A549 (cell line): ENCODE measurements at regions not wholly inside any gene's neighbourhood (a gene's known extent, or its start where the extent isn't known, plus 50 kb on each side); places are given as distances from the start of the nearest gene placed in this dataset.
"Not testable (repeated sequence)": the region's sequence is repeated elsewhere in the genome, so short reads cannot be mapped to it uniquely, and the experiment has no call there.

Experiments
- ATAC-seq, 2 experiments: fragments of 200-7000 bp in 1 of 2; fragments of >200 bp in 1 of 2; cut with Nextera tagmentation in 1 of 2; cut with Tn5 transposase in 1 of 2; 3 replicates each; pipeline versions ENCODE4 v1.8.0 to v1.9.1; 2018 to 2020; ENCODE audit warnings: mild to moderate bottlenecking in 1 of 2, moderate library complexity in 1 of 2
- CTCF ChIA-PET: fragments of 300-600 bp; sonication (Branson Sonifier 250); formaldehyde crosslinking; extraction: SDS; loops from one replicate; lab custom pipeline; 2021; ENCODE audit warnings: antibody characterized with exemption, inconsistent platforms; lab: Yijun Ruan, JAX
- POLR2A ChIA-PET: fragments of 350-600 bp; formaldehyde crosslinking; extraction: SDS; loops from one replicate; lab custom pipeline; 2021; ENCODE audit warnings: antibody characterized with exemption, inconsistent platforms; lab: Yijun Ruan, JAX
- DNase-seq, 2 experiments: peaks; one replicate each; pipeline versions ENCODE4 v3.0.0 to v3.0.0-alpha.2; 2011 to 2016; ENCODE audit warnings: low read depth in 1 of 2, low spot score in 1 of 2
- FAIRE-seq: peaks from 2 replicates; lab custom pipeline; 2011; peaks lifted over from hg19 to GRCh38; lab: Jason Lieb, UNC
- H3K27ac ChIP-seq, 2 experiments: fragments of >200 bp; sonication (Bioruptor Twin); formaldehyde crosslinking; 3 replicates each; pipeline ENCODE4 v1.5.1; 2016 to 2017
- H3K4me1 ChIP-seq: fragments of >200 bp; sonication (Bioruptor Twin); formaldehyde crosslinking; 3 replicates; pipeline ENCODE4 v1.6.1; 2016
- H3K4me2 ChIP-seq: fragments of >200 bp; sonication (Bioruptor Twin); formaldehyde crosslinking; 3 replicates; pipeline ENCODE4 v1.6.1; 2016
- H3K4me3 ChIP-seq: fragments of >200 bp; sonication (Bioruptor Twin); formaldehyde crosslinking; 3 replicates; pipeline ENCODE4 v1.5.1; 2016
- H3K9me3 ChIP-seq: fragments of >200 bp; sonication (Bioruptor Twin); formaldehyde crosslinking; 3 replicates; pipeline ENCODE4 v1.6.1; 2016
- CBX2 ChIP-seq: fragments of 200-600 bp; sonication (generic); IDR thresholded peaks from 2 replicates; pipeline ENCODE4 v1.6.1; 2016; ENCODE audit warnings: low read depth, mild to moderate bottlenecking, borderline replicate concordance
- CHD4 ChIP-seq: fragments of 200-600 bp; sonication (generic); IDR thresholded peaks from 2 replicates; pipeline ENCODE4 v1.6.1; 2016; ENCODE audit warnings: antibody characterized with exemption, mild to moderate bottlenecking, borderline replicate concordance
- EHF ChIP-seq: fragments of 250-450 bp; sonication (Bioruptor Pico); IDR thresholded peaks from 2 replicates; pipeline ENCODE4 v1.5.0; 2020; ENCODE audit warnings: mild to moderate bottlenecking
- EHMT2 ChIP-seq: fragments of 200-600 bp; sonication (generic); IDR thresholded peaks from 2 replicates; pipeline ENCODE4 v1.6.1; 2016; ENCODE audit warnings: antibody characterized with exemption, low read depth, mild to moderate bottlenecking, moderate library complexity
- ESRRA ChIP-seq: fragments of 150-350 bp; IDR thresholded peaks from 2 replicates; pipeline ENCODE4 v1.6.1; 2014; ENCODE audit warnings: mild to moderate bottlenecking, low read length, borderline replicate concordance
- HES2 ChIP-seq: fragments of >200 bp; sonication (Bioruptor Twin); formaldehyde crosslinking; IDR thresholded peaks from 2 replicates; pipeline ENCODE4 v1.6.1; 2016
- HEYL ChIP-seq: fragments of 250-450 bp; sonication (Bioruptor Pico); IDR thresholded peaks from 2 replicates; pipeline ENCODE4 v1.8.0; 2021; ENCODE audit warnings: mild to moderate bottlenecking, moderate library complexity
- HOXB13 ChIP-seq: fragments of 250-450 bp; sonication (Bioruptor Pico); IDR thresholded peaks from 2 replicates; pipeline ENCODE4 v1.5.0; 2020; ENCODE audit warnings: low read depth, mild to moderate bottlenecking, moderate library complexity
- JUN ChIP-seq, 2 experiments: fragments of >200 bp; sonication (Bioruptor Twin); formaldehyde crosslinking; IDR thresholded peaks; 2 replicates in 1 of 2; 3 replicates in 1 of 2; pipeline ENCODE4 v1.6.1; 2016 to 2017
- JUNB ChIP-seq: fragments of >200 bp; sonication (Bioruptor Twin); formaldehyde crosslinking; IDR thresholded peaks from 2 replicates; pipeline ENCODE4 v1.6.1; 2016
- MYC ChIP-seq: IDR thresholded peaks from 2 replicates; pipeline ENCODE4 v1.6.1; 2012; ENCODE audit warnings: mild to moderate bottlenecking, inconsistent platforms, low read length, improper control_type of control experiment, borderline replicate concordance
- PHF8 ChIP-seq: fragments of 200-600 bp; sonication (generic); IDR thresholded peaks from 2 replicates; pipeline ENCODE4 v1.6.1; 2016; ENCODE audit warnings: low read depth, mild to moderate bottlenecking, antibody characterized with exemption, moderate library complexity, borderline replicate concordance
- POLR2A ChIP-seq: IDR thresholded peaks from 2 replicates; pipeline ENCODE4 v1.6.1; 2012; ENCODE audit warnings: mild to moderate bottlenecking, low read length
- RAD21 ChIP-seq, 2 experiments: fragments of >200 bp in 1 of 2; sonication (Bioruptor Twin) in 1 of 2; formaldehyde crosslinking in 1 of 2; IDR thresholded peaks in 1 of 2; conservative IDR thresholded peaks in 1 of 2; 2 replicates in 1 of 2; 3 replicates in 1 of 2; pipeline ENCODE4 v1.6.1; 2012 to 2018; ENCODE audit warnings: inconsistent platforms in 1 of 2
- SMC3 ChIP-seq: fragments of >200 bp; sonication (Bioruptor Twin); formaldehyde crosslinking; IDR thresholded peaks from 3 replicates; pipeline ENCODE4 v1.6.1; 2018; ENCODE audit warnings: inconsistent platforms
- ZFP36 ChIP-seq: fragments of 450-650 bp; IDR thresholded peaks from 2 replicates; pipeline ENCODE4 v1.6.1; 2014; ENCODE audit warnings: borderline replicate concordance; ENCODE audit not compliant: partially characterized antibody
- ZSCAN20 ChIP-seq: fragments of 250-450 bp; sonication (Bioruptor Pico); IDR thresholded peaks from 2 replicates; pipeline ENCODE4 v1.8.0; 2022; ENCODE audit warnings: mild to moderate bottlenecking, moderate library complexity
- WGBS: methylation state at CpG from one replicate; pipeline ENCODE4 v1.1.6; 2017; ENCODE audit errors: missing lambda C conversion rate; 5-methylcytosine and 5-hydroxymethylcytosine counted together
- TF ChIP-seq, protein P1 (sequence below): fragments of >200 bp; sonication (Bioruptor Twin); formaldehyde crosslinking; IDR thresholded peaks from 3 replicates; pipeline ENCODE4 v1.6.1; 2016

- TF ChIP-seq CBX2 (no peak), EHF (no peak)
- TF ChIP-seq, protein P1, sequence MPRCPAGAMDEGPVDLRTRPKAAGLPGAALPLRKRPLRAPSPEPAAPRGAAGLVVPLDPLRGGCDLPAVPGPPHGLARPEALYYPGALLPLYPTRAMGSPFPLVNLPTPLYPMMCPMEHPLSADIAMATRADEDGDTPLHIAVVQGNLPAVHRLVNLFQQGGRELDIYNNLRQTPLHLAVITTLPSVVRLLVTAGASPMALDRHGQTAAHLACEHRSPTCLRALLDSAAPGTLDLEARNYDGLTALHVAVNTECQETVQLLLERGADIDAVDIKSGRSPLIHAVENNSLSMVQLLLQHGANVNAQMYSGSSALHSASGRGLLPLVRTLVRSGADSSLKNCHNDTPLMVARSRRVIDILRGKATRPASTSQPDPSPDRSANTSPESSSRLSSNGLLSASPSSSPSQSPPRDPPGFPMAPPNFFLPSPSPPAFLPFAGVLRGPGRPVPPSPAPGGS = no peak
Observed at GRCh38 chr7:65798111-65799075, 74.5 kb upstream of the VKORC1L1 start (continued).

DNA sequence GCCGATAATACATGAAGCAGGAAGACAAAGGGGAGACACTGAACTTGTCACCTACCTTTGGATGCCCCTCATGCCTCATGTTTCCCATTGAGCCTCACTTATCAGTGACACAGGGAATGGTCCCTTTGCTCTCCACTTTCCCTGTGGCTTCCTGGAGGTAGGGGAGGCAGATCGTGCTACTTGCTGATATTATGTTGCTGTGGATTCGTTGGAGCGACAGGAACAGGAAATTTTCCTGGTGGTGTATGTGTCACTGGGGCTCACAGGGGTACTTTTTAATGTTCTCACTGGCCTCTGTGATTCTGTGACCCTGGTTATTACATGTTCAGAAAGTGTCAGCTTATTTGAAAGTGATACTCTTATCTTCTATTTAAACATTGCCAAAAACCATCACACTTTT is 72.7 kb upstream of the VKORC1L1 start:
- H3K4me1 ChIP-seq, ATAC-seq, FAIRE-seq, H3K27ac ChIP-seq, DNase-seq, CTCF ChIA-PET, H3K4me3 ChIP-seq, POLR2A ChIA-PET, H3K9me3 ChIP-seq, H3K4me2 ChIP-seq: not testable (repeated sequence)
- WGBS = 88% methylated on average over 4 of the region's 4 CpGs

DNA sequence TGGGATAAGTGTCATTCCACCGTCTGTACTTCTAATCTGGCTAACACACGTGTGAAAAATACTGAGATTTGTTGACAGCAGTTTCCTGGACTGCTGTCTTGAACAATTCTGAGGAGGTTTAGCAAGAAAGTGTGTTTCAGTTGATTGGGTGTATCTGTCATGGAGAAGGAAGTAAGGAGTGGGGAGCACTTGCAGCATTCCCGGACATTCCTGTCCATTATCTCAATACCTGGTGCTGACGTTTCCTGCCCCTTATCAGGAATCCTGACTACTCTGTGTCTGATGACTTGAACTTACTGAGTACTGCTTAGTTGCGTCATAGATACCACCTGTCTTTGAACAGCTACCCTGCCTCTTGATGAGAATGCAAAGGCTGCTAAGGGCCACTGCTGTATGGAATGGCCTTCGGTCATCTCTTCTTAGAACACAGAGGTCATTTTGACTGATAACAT is 72.0 kb upstream of the VKORC1L1 start:
- WGBS = 81% methylated on average over 6 of the region's 6 CpGs
- POLR2A ChIA-PET = no interaction called here
- CTCF ChIA-PET = no interaction called here
- no peak overlapping the region for H3K4me2 ChIP-seq
- H3K27ac ChIP-seq = no peak overlapping the region
- ATAC-seq (no peak), DNase-seq (no peak), FAIRE-seq (no peak)
- TF ChIP-seq CHD4 (no peak), RAD21 (conservative IDR thresholded peaks at IDR 0.05 in 1 of 2, IDR thresholded peaks at IDR 0.05 in 1 of 2) (no peak), EHMT2 (no peak), HES2 (no peak), JUNB (no peak), ESRRA (no peak)
- H3K9me3 ChIP-seq = no peaks in the 10 kb centered on the region
- no peak overlapping the region for H3K4me3 ChIP-seq
- no peaks in the 10 kb centered on the region for H3K4me1 ChIP-seq

DNA sequence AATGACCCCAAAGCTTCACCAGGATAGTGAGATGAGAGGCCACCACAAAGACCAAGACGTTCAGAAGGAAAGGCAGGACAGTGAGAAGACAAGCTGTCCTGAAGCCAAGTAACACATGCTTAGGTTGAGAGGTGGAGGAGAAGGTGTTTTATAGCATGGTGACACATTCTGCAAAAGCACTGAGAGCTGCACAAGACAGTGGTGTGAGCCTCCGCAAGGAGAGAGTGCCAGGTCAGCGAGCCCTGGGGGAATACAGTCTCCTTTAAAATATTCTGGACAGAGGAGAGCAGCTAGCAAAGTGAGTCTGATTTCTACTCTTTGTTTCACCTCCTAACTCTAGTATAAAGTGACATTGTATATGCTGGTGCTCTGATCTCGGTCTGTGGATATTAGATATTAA is 68.0 kb upstream of the VKORC1L1 start:
- ChIA-PET POLR2A (no interaction called here), CTCF (no interaction called here)
- DNase-seq (no peak), ATAC-seq (no peak), FAIRE-seq (no peak)
- Histone ChIP-seq H3K27ac (no peak overlapping the region), H3K4me1 (no peaks in the 10 kb centered on the region), H3K4me2 (no peak overlapping the region), H3K4me3 (no peak overlapping the region), H3K9me3 (no peaks in the 10 kb centered on the region)
- TF ChIP-seq ZSCAN20 = no peak
- no peak for TF ChIP-seq MYC
- TF ChIP-seq HOXB13 (CRISPR knock-in tag) = no peak
- TF ChIP-seq EHF = no peak
- TF ChIP-seq HEYL (CRISPR knock-in tag) = no peak
- TF ChIP-seq PHF8 = no peak
- TF ChIP-seq SMC3 = no peak
- TF ChIP-seq JUN (IDR thresholded peaks at IDR 0.05) = no peak
- no peak for TF ChIP-seq POLR2A
- no peak for TF ChIP-seq ZFP36
- WGBS = 67% methylated on average over 4 of the region's 4 CpGs
